ENCODE measurements at regions not wholly inside any gene's neighbourhood (a gene's known extent, or its start where the extent isn't known, plus 50 kb on each side); places are given as distances from the start of the nearest gene placed in this dataset.
"Not testable (repeated sequence)": the region's sequence is repeated elsewhere in the genome, so short reads cannot be mapped to it uniquely, and the experiment has no call there.

GRCh38 chrX:4091046-4091760 lies 377.8 kb upstream of the PRKX start:
- DNase-seq (ENCODE audit: low read depth), result no peak

DNA sequence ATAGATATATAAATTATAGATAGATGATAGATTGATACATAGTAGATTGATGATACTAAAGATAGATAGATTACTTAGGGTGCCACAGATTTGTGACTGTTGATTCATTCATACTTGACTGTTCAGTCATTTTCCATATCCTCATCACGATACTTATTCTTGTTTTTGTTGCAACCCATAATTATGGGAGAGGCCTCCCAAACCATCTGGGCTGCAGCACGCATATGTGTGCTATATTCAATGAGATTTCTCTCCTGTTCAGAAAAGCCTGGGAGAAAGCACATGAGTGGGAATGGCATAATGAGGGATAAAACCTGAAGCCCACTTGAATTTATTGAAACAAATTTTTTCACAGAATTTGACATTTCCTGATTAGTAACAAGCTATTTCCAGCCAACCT lies 346.4 kb upstream of the PRKX start:
- no peak for DNase-seq (ENCODE audit: low read depth)

DNA sequence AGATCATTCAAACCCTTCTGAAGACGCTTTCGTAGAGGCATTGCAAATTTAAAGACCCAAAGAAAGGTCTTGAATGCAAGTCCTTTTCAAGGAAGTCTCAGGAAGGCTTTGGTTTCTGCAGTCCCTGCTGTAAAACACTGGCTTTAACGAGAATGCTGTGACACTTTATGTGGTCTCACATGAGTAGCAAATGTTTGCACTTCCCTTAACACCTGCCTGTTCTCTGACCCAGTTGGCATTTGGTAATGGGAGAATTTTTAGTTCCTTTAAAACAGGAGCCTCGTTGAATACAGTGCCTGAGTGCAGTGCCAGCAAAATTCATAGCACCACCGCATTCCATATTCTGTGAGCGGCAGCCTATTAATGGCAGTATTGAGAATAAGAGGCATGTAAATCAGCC lies 330.5 kb upstream of the PRKX start:
- no peak for DNase-seq (ENCODE audit: low read depth)

DNA sequence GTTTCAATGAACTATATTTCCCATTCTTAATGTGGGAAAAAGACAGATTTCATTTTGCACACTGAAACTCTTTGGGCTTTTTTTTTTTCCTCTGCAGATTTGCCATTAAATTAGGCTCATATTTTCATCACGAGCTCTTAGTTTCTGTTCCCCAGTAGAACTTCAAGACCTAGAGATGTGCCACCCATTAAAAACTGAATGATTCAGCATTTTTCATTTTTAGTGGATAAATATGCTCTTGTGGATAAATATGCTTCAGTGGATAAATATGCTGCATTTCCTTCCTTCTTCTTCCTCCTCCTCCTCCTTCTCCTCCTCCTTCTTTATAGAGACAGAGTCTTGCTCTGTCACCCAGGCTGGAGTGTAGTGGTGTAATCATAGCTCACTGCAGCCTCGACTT lies 322.4 kb upstream of the PRKX start:
- no peak for DNase-seq (ENCODE audit: low read depth)

DNA sequence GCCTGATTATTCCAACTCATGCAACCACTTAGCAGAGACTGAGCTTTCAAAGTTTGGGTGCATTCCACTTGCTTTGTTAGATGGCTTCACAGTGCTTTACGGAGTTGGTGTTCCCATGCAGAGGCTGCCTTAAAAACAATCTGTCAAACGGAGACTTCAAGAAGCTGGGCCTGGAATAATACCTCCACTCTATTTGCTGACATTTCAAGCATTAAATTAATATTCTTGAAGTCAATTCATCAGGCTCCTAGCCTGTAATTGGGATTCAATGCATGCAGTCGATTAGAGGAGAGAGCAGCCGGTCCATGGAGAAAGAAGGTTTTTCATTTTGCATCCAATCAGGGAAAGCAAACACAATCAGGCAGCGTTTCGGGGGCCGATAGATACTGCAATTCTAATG lies 314.7 kb upstream of the PRKX start:
- DNase-seq (ENCODE audit: low read depth), result no peak

DNA sequence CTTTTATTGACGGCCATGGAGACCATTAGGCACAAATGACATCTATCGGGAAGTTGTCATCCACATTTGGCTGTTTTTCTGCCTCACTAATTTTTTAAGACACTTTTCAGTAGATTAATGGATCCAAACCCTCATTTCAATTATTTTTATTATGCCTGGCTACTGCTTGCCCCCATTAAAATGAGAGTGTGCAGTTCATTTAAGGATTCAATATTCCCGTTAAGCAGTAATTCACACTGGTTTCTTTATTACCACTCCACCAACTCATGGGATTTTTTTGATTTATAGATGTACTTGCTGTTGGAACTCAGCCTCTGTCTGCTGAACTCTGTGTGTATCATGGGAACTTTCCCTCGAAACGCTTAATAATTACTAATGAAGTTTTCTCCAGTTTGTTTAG lies 291.8 kb upstream of the PRKX start:
- no peak for DNase-seq (ENCODE audit: low read depth)

GRCh38 chrX:4004822-4005221 lies 291.4 kb upstream of the PRKX start:
- no peak for DNase-seq (ENCODE audit: low read depth)

GRCh38 chrX:3994315-3994714 lies 280.9 kb upstream of the PRKX start:
- DNase-seq (ENCODE audit: low read depth), result no peak

- DNase-seq (ENCODE audit: low read depth), result no peak
Measured at GRCh38 chrX:3990569-3990968, 277.1 kb upstream of the PRKX start.

- not testable (repeated sequence) for DNase-seq (ENCODE audit: low read depth)
Measured at GRCh38 chrX:3972104-3972858, 258.8 kb upstream of the PRKX start.

GRCh38 chrX:3968749-3969148 lies 255.3 kb upstream of the PRKX start:
- no peak for DNase-seq (ENCODE audit: low read depth)

GRCh38 chrX:3963980-3964379 lies 250.5 kb upstream of the PRKX start:
- DNase-seq (ENCODE audit: low read depth), result no peak

- DNase-seq (ENCODE audit: low read depth), result no peak
Measured at GRCh38 chrX:3962511-3963311, 249.3 kb upstream of the PRKX start.

DNA sequence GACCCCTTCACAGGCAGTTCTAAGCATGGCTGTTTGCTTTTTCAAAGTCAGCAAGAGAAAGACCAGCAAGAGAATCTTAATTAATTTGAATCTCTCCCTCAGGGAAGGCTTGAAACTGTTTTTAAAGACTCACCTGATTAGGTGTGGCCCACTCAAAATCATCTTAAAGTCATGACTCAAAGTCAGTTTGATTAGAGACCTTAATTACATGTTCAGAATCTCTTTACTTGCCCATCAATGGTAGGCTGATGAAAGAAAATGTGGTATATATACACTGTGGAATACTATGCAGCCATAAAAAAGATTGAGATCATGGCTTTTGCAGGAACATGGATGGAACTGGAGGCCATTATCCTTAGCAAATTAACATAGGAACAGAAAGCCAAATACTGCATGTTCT lies 247.5 kb upstream of the PRKX start:
- no peak for DNase-seq (ENCODE audit: low read depth)

DNA sequence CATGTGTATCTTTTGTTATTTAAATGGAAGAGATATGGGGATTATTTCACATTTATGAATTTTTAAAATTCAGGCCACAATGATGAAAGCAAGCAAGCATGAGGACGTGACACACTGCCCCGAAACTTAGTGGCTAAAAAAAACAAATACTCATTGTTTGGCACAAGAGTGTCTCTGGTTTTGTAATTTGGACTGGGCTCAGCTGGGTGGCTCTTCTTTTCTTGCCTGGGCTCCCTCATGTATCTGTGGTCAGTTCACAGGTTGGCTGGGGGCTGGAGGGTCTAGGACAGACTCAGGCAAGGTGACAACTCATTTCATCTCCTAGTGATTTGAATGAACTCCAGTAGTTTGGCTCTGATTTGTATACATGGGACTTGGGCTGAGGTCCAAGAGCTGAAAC lies 238.4 kb upstream of the PRKX start:
- DNase-seq (ENCODE audit: low read depth), result no peak

DNA sequence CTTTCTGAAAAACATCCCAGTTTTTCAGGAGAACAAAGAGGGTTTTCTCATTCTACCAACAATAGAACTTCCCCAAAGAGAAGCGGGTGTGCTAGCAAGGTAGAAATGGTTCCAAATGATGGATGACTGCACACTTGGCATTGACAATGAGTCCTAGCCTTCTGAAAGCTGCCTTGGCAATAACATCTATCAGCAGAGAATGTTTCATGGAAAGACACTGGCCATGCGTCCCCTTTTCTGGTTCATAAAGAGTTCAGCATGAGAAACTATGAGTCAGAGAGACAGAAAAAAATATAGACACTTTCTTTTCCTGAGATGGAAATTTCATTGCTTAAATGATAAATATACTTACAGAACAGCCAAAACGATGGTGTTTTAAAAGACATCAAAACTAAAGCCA lies 236.9 kb upstream of the PRKX start:
- DNase-seq (ENCODE audit: low read depth), result no peak

GRCh38 chrX:3943965-3944364 lies 230.5 kb upstream of the PRKX start:
- no peak for DNase-seq (ENCODE audit: low read depth)

GRCh38 chrX:3940000-3940610 lies 226.7 kb upstream of the PRKX start:
- DNase-seq (ENCODE audit: low read depth), result no peak

DNA sequence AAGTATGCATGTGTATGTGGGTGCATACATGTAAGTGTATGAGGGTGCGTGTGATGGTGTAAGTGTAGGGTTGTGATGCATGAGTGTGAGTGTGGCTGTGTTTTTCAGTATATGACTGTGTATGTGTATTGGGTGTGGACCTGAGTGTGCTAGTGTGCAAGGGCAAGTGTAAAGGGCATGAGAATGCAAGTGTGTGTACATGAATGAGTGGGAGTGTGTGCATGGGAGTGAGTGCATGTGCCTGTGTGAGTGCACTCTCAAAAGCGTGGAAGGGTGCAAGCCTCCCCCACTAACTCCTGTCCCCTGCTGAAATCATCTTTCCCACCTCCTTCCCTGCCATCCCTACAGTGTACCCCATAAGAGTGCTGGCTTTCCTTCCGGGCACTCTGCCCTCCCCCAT lies 225.1 kb upstream of the PRKX start:
- DNase-seq (ENCODE audit: low read depth), result no peak

- not testable (repeated sequence) for DNase-seq (ENCODE audit: low read depth)
Measured at GRCh38 chrX:3935196-3935595, 221.7 kb upstream of the PRKX start.

- DNase-seq (ENCODE audit: low read depth), result not testable (repeated sequence)
Measured at GRCh38 chrX:3920424-3921017, 207.1 kb upstream of the PRKX start.

Data from CMK (cell line).